ENCODE measurements at regions not wholly inside any gene's neighbourhood (a gene's known extent, or its start where the extent isn't known, plus 50 kb on each side); places are given as distances from the start of the nearest gene placed in this dataset.

- H3K9me3 Mint-ChIP-seq (ENCODE audit: insufficient read depth) = no peaks in the 10 kb centered on the region
- Histone ChIP-seq H3K4me1 (ENCODE audit: control insufficient read depth in 2 of 2, insufficient read depth in 2 of 2, low read length in 2 of 2) (no peaks in the 10 kb centered on the region), H3K36me3 (replicated peaks in 1 of 2; ENCODE audit: control extremely low read depth in 1 of 2, control insufficient read depth in 1 of 2, extremely low read depth in 1 of 2, insufficient read depth in 2 of 2, low read length in 1 of 2) (no peaks in the 10 kb centered on the region), H4K20me1 (ENCODE audit: control insufficient read depth, insufficient read depth, low read length, poor library complexity, severe bottlenecking) (no peaks in the 10 kb centered on the region), H3K4me2 (replicated peaks; ENCODE audit: low read depth, low read length, poor library complexity, severe bottlenecking) (no peak overlapping the region), H3K4me3 (ENCODE audit: control extremely low read depth in 1 of 5, extremely low read depth in 1 of 5, insufficient read depth in 1 of 5, low read depth in 2 of 5, low read length in 4 of 5) (no peak overlapping the region), H3K27me3 (replicated peaks in 1 of 4; ENCODE audit: control extremely low read depth in 1 of 4, control insufficient read depth in 3 of 4, insufficient read depth in 4 of 4, low read length in 3 of 4) (no peaks in the 10 kb centered on the region), H3K79me2 (ENCODE audit: control insufficient read depth, insufficient read depth, low read length) (no peaks in the 10 kb centered on the region), H2AFZ (ENCODE audit: insufficient read depth, low read depth, low read length, poor library complexity, severe bottlenecking) (no peak overlapping the region), H3K27ac (ENCODE audit: low read length in 2 of 2) (no peak overlapping the region), H3K9ac (ENCODE audit: low read length) (no peak overlapping the region), H3K9me3 (ENCODE audit: control extremely low read depth in 1 of 3, control insufficient read depth in 2 of 3, insufficient read depth in 1 of 3, low read length in 2 of 3) (no peaks in the 10 kb centered on the region)
- TF ChIP-seq EZH2 (IDR thresholded peaks at IDR 0.05; ENCODE audit: borderline replicate concordance, insufficient read depth, low read depth, low read length, poor library complexity, severe bottlenecking) (no peak), CTCF (IDR thresholded peaks at IDR 0.05) (no peak)
- no peak overlapping the region for H3K27ac Mint-ChIP-seq
- 68% methylated on average over 6 of the region's 6 CpGs for WGBS (ENCODE audit: insufficient coverage)
- DNase-seq = no peak
- no peak overlapping the region for H3K4me3 Mint-ChIP-seq
- peaks cover under 1% of the 10 kb centered on the region for H3K4me1 Mint-ChIP-seq
- POLR2A ChIA-PET = no interaction called here
- intact Hi-C loops (cut with micrococcal nuclease) = loop anchor here (5.0 kb wide), 1 partner anchor 39 kb away; no protein-coding TSS in a partner anchor
- CTCF ChIA-PET = no interaction called here
- no peaks in the 10 kb centered on the region for H3K27me3 Mint-ChIP-seq
- ATAC-seq (ENCODE audit: low read depth) = no peak
Observed at GRCh38 chr1:234665975-234666605, 56.1 kb upstream of the IRF2BP2 start.

DNA sequence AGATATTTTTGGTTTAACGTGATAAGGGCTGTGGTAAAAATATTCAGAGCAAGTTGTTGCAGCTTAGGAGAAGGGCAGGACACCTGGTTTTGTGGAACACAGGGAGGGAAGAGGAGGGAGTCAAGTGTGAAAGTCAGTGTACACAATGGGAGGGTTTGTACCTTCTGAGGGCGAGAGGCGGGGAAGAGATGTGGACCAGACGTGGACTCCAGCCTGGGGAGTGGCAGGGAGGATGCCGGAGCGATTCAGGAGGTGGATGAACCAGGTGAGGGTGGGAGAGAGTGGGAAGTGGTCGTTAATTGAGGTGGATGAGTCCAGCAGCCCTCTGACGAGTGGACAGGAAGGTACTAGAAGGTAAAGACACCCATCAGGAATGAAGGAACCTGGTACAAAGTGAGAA is 52.2 kb upstream of the IRF2BP2 start:
- ATAC-seq (ENCODE audit: low read depth) (no peak), DNase-seq (no peak)
- Histone ChIP-seq H3K36me3 (replicated peaks in 1 of 2; ENCODE audit: control extremely low read depth in 1 of 2, control insufficient read depth in 1 of 2, extremely low read depth in 1 of 2, insufficient read depth in 2 of 2, low read length in 1 of 2) (no peaks in the 10 kb centered on the region), H3K4me1 (ENCODE audit: control insufficient read depth in 2 of 2, insufficient read depth in 2 of 2, low read length in 2 of 2) (peaks cover 0 to 1% of the 10 kb centered on the region in 2 donors), H4K20me1 (ENCODE audit: control insufficient read depth, insufficient read depth, low read length, poor library complexity, severe bottlenecking) (no peaks in the 10 kb centered on the region), H3K4me2 (replicated peaks; ENCODE audit: low read depth, low read length, poor library complexity, severe bottlenecking) (no peak overlapping the region), H2AFZ (ENCODE audit: insufficient read depth, low read depth, low read length, poor library complexity, severe bottlenecking) (no peak overlapping the region), H3K27me3 (replicated peaks in 1 of 4; ENCODE audit: control extremely low read depth in 1 of 4, control insufficient read depth in 3 of 4, insufficient read depth in 4 of 4, low read length in 3 of 4) (no peaks in the 10 kb centered on the region), H3K9ac (ENCODE audit: low read length) (no peak overlapping the region), H3K79me2 (ENCODE audit: control insufficient read depth, insufficient read depth, low read length) (no peaks in the 10 kb centered on the region), H3K27ac (ENCODE audit: low read length in 2 of 2) (no peak overlapping the region), H3K9me3 (ENCODE audit: control extremely low read depth in 1 of 3, control insufficient read depth in 2 of 3, insufficient read depth in 1 of 3, low read length in 2 of 3) (no peaks in the 10 kb centered on the region), H3K4me3 (ENCODE audit: control extremely low read depth in 1 of 5, extremely low read depth in 1 of 5, insufficient read depth in 1 of 5, low read depth in 2 of 5, low read length in 4 of 5) (no peak overlapping the region)
- 89% methylated on average over 8 of the region's 8 CpGs for WGBS (ENCODE audit: insufficient coverage)
- no peaks in the 10 kb centered on the region for H3K27me3 Mint-ChIP-seq
- no peaks in the 10 kb centered on the region for H3K9me3 Mint-ChIP-seq (ENCODE audit: insufficient read depth)
- TF ChIP-seq CTCF (IDR thresholded peaks at IDR 0.05) (no peak), EZH2 (IDR thresholded peaks at IDR 0.05; ENCODE audit: borderline replicate concordance, insufficient read depth, low read depth, low read length, poor library complexity, severe bottlenecking) (no peak)
- ChIA-PET CTCF (no interaction called here), POLR2A (no interaction called here)
- no peak overlapping the region for H3K27ac Mint-ChIP-seq
- no peak overlapping the region for H3K4me3 Mint-ChIP-seq
- intact Hi-C loops (cut with micrococcal nuclease) = no loop called here
- peaks cover 2% of the 10 kb centered on the region for H3K4me1 Mint-ChIP-seq
